ENCODE measurements at regions not wholly inside any gene's neighbourhood (a gene's known extent, or its start where the extent isn't known, plus 50 kb on each side); places are given as distances from the start of the nearest gene placed in this dataset.
"Not testable (repeated sequence)": the region's sequence is repeated elsewhere in the genome, so short reads cannot be mapped to it uniquely, and the experiment has no call there.

GRCh38 chr18:49697049-49697448 lies 116.3 kb downstream of the ACAA2 start:
- DNase-seq (ENCODE audit: low read depth in 2 of 3, low spot score in 2 of 3) = no peak

- DNase-seq (ENCODE audit: low read depth in 2 of 3, low spot score in 2 of 3) = no peak
These were observed 118.9 kb downstream of the ACAA2 start for GRCh38 chr18:49694402-49694801.

- no peak for DNase-seq (ENCODE audit: low read depth in 2 of 3, low spot score in 2 of 3)
These were observed 119.7 kb downstream of the ACAA2 start for GRCh38 chr18:49693717-49694005.

GRCh38 chr18:49692906-49693716 lies 120.2 kb downstream of the ACAA2 start:
- no peak for DNase-seq (ENCODE audit: low read depth in 2 of 3, low spot score in 2 of 3)

GRCh38 chr18:49691177-49691608 lies 122.1 kb downstream of the ACAA2 start:
- DNase-seq (ENCODE audit: low read depth in 2 of 3, low spot score in 2 of 3) = no peak

GRCh38 chr18:49690312-49690711 lies 123.0 kb downstream of the ACAA2 start:
- DNase-seq (ENCODE audit: low read depth in 2 of 3, low spot score in 2 of 3) = no peak

GRCh38 chr18:49685231-49685942 lies 123.5 kb downstream of the LIPG start:
- no peak for DNase-seq (ENCODE audit: low read depth in 2 of 3, low spot score in 2 of 3)

GRCh38 chr18:49682803-49683190 lies 120.9 kb downstream of the LIPG start:
- not testable (repeated sequence) for DNase-seq (ENCODE audit: low read depth in 2 of 3, low spot score in 2 of 3)

GRCh38 chr18:49682173-49682802 lies 120.4 kb downstream of the LIPG start:
- DNase-seq (ENCODE audit: low read depth in 2 of 3, low spot score in 2 of 3) = no peak

GRCh38 chr18:49681387-49681786 lies 119.5 kb downstream of the LIPG start:
- no peak for DNase-seq (ENCODE audit: low read depth in 2 of 3, low spot score in 2 of 3)

GRCh38 chr18:49678440-49678839 lies 116.6 kb downstream of the LIPG start:
- DNase-seq (ENCODE audit: low read depth in 2 of 3, low spot score in 2 of 3) = no peak

GRCh38 chr18:49677762-49678413 lies 116.0 kb downstream of the LIPG start:
- no peak for DNase-seq (ENCODE audit: low read depth in 2 of 3, low spot score in 2 of 3)

- no peak for DNase-seq (ENCODE audit: low read depth in 2 of 3, low spot score in 2 of 3)
These were observed 115.2 kb downstream of the LIPG start for GRCh38 chr18:49677081-49677480.

GRCh38 chr18:49673281-49673680 lies 111.4 kb downstream of the LIPG start:
- DNase-seq (ENCODE audit: low read depth in 2 of 3, low spot score in 2 of 3) = no peak

GRCh38 chr18:49672853-49673252 lies 111.0 kb downstream of the LIPG start:
- DNase-seq (ENCODE audit: low read depth in 2 of 3, low spot score in 2 of 3) = no peak

GRCh38 chr18:49669403-49669802 lies 107.5 kb downstream of the LIPG start:
- DNase-seq (ENCODE audit: low read depth in 2 of 3, low spot score in 2 of 3) = no peak

- no peak for DNase-seq (ENCODE audit: low read depth in 2 of 3, low spot score in 2 of 3)
These were observed 106.9 kb downstream of the LIPG start for GRCh38 chr18:49668574-49669275.

- no peak for DNase-seq (ENCODE audit: low read depth in 2 of 3, low spot score in 2 of 3)
These were observed 105.6 kb downstream of the LIPG start for GRCh38 chr18:49667462-49667861.

- DNase-seq (ENCODE audit: low read depth in 2 of 3, low spot score in 2 of 3) = no peak
These were observed 104.4 kb downstream of the LIPG start for GRCh38 chr18:49666045-49666775.
